NB4 (cell line): ENCODE measurements at regions not wholly inside any gene's neighbourhood (a gene's known extent, or its start where the extent isn't known, plus 50 kb on each side); places are given as distances from the start of the nearest gene placed in this dataset.

Experiments
- POLR2A ChIP-seq: IDR thresholded peaks from 2 replicates; pipeline ENCODE4 v1.6.1; 2011; ENCODE audit warnings: mild to moderate bottlenecking; ENCODE audit not compliant: insufficient read length; ENCODE audit errors: extremely low read depth
- TF ChIP-seq, protein P1 (sequence below): IDR thresholded peaks from one replicate; pipeline ENCODE4 v1.5.1; 2012; ENCODE audit warnings: low read depth, low read length

DNA sequence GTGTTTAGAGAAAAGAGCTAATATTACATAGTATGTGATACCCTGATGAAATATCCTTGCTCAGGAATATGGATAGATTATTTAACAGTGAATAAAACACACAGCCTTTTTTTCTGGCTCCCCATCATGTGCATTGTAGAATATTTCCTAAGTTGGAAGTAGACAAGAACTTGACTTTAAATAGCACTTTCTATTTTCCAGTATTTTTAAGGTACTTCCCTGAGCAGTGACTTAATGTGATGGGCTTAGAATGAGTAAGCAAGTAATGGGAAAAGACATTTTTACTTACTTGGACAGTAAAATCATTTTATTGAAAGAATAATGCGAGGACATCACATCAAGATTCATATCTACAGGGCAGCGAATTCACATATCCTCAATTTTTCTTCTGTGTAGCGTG is 176.7 kb upstream of the SLC8A1 start:
- no peak for TF ChIP-seq POLR2A
- TF ChIP-seq, protein P1, sequence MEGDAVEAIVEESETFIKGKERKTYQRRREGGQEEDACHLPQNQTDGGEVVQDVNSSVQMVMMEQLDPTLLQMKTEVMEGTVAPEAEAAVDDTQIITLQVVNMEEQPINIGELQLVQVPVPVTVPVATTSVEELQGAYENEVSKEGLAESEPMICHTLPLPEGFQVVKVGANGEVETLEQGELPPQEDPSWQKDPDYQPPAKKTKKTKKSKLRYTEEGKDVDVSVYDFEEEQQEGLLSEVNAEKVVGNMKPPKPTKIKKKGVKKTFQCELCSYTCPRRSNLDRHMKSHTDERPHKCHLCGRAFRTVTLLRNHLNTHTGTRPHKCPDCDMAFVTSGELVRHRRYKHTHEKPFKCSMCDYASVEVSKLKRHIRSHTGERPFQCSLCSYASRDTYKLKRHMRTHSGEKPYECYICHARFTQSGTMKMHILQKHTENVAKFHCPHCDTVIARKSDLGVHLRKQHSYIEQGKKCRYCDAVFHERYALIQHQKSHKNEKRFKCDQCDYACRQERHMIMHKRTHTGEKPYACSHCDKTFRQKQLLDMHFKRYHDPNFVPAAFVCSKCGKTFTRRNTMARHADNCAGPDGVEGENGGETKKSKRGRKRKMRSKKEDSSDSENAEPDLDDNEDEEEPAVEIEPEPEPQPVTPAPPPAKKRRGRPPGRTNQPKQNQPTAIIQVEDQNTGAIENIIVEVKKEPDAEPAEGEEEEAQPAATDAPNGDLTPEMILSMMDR = no peak
